OCI-LY7 (cell line): ENCODE measurements at regions not wholly inside any gene's neighbourhood (a gene's known extent, or its start where the extent isn't known, plus 50 kb on each side); places are given as distances from the start of the nearest gene placed in this dataset.

ENCODE experiments used
- BruUV-seq: library from RNA; stranded (reverse); fragments of 400-500 nt; replicated peaks from 2 replicates; lab custom pipeline; 2021; lab: Mats Ljungman, UMichigan
- CTCF ChIA-PET: fragments of 300-600 bp; sonication (Branson Sonifier 250); formaldehyde crosslinking; loops from one replicate; lab custom pipeline; 2022; ENCODE audit warnings: antibody characterized with exemption; ENCODE audit not compliant: unreplicated experiment; lab: Charles Lee
- POLR2A ChIA-PET: fragments of 300-600 bp; sonication (Branson Sonifier 250); formaldehyde crosslinking; loops from one replicate; lab custom pipeline; 2022; ENCODE audit warnings: antibody characterized with exemption; lab: Charles Lee
- DNase-seq: peaks from one replicate; pipeline ENCODE4 v3.0.0-alpha.2; 2015; ENCODE audit warnings: low spot score
- H2AFZ ChIP-seq: fragments of 200-600 bp; sonication (generic), shearing (Covaris generic); 2 replicates; pipeline ENCODE4 v1.6.1; 2014; ENCODE audit warnings: mild to moderate bottlenecking, antibody characterized with exemption, low read length, moderate library complexity
- H3K27ac ChIP-seq: fragments of 200-600 bp; sonication (generic); 2 replicates; pipeline ENCODE4 v1.5.1; 2014; ENCODE audit warnings: mixed run types, low read depth, mild to moderate bottlenecking, moderate library complexity, low read length, inconsistent platforms; ENCODE audit not compliant: poor library complexity, severe bottlenecking
- H3K36me3 ChIP-seq: fragments of 200-600 bp; sonication (generic); 2 replicates; pipeline ENCODE4 v1.6.1; 2014; ENCODE audit warnings: mild to moderate bottlenecking, antibody characterized with exemption, low read length, moderate library complexity, mixed read lengths; ENCODE audit not compliant: insufficient read depth
- H3K4me1 ChIP-seq: fragments of 200-600 bp; sonication (generic); 2 replicates; pipeline ENCODE4 v1.5.1; 2014; ENCODE audit warnings: mild to moderate bottlenecking, low read length; ENCODE audit not compliant: insufficient read depth, poor library complexity, severe bottlenecking
- H3K4me2 ChIP-seq: fragments of 200-600 bp; sonication (generic); 2 replicates; pipeline ENCODE4 v1.6.1; 2014; ENCODE audit warnings: mild to moderate bottlenecking, low read length
- H3K4me3 ChIP-seq: fragments of 200-600 bp; sonication (generic); 2 replicates; pipeline ENCODE4 v1.5.1; 2014; ENCODE audit warnings: mild to moderate bottlenecking, low read depth, low read length; ENCODE audit not compliant: poor library complexity, severe bottlenecking
- H3K79me2 ChIP-seq: fragments of 200-600 bp; sonication (generic); 2 replicates; pipeline ENCODE4 v1.6.1; 2016; ENCODE audit warnings: low read depth, mild to moderate bottlenecking, low read length, moderate library complexity, mixed read lengths; ENCODE audit not compliant: insufficient read depth
- H3K9me2 ChIP-seq: fragments of 200-600 bp; sonication (generic); 2 replicates; pipeline ENCODE4 v1.6.1; 2016; ENCODE audit warnings: mild to moderate bottlenecking, low read length, mixed read lengths; ENCODE audit not compliant: insufficient read depth
- H3K9me3 ChIP-seq: fragments of 200-600 bp; sonication (generic); 2 replicates; pipeline ENCODE4 v1.6.1; 2014; ENCODE audit warnings: mild to moderate bottlenecking, mixed run types, low read length, mixed read lengths
- H4K20me1 ChIP-seq: fragments of 200-600 bp; sonication (generic); 2 replicates; pipeline ENCODE4 v1.6.1; 2014; ENCODE audit warnings: mild to moderate bottlenecking, antibody characterized with exemption, low read length, moderate library complexity, mixed read lengths; ENCODE audit not compliant: insufficient read depth
- CTCF ChIP-seq: fragments of 200-600 bp; sonication (generic); conservative IDR thresholded peaks from 2 replicates; pipeline ENCODE4 v1.5.1; 2014; ENCODE audit warnings: mild to moderate bottlenecking, antibody characterized with exemption, low read length, moderate library complexity, mixed read lengths
- EZH2phosphoT487 ChIP-seq: fragments of 200-600 bp; sonication (generic); IDR thresholded peaks from 2 replicates; pipeline ENCODE4 v1.6.1; 2018; ENCODE audit warnings: low read depth, borderline replicate concordance, mild to moderate bottlenecking, mixed run types, antibody characterized with exemption, low read length, moderate library complexity, mixed read lengths
- intact Hi-C: fragments of 100-400 bp; cut with micrococcal nuclease; formaldehyde crosslinking; loops from one replicate; pipeline ENCODE4 v1.10.0; 2022; ENCODE audit not compliant: unreplicated experiment

- intact Hi-C loops, result loop anchor here (10.0 kb wide), 1 partner anchor 441 kb away; no protein-coding TSS in a partner anchor
- ChIA-PET CTCF (no interaction called here), POLR2A (interaction anchor here (0.7 kb wide), 1 partner anchor 425 kb away, joined by 3 read pairs; no protein-coding TSS in a partner anchor)
- H3K4me2 ChIP-seq, result no peak overlapping the region
- no peaks in the 10 kb centered on the region for H4K20me1 ChIP-seq
- BruUV-seq, result no TSS peak
- TF ChIP-seq EZH2phosphoT487, result no peak
- TF ChIP-seq CTCF, result no peak
- H3K9me2 ChIP-seq, result no peaks in the 10 kb centered on the region
- no peaks in the 10 kb centered on the region for H3K79me2 ChIP-seq
- no peak for DNase-seq
- no peaks in the 10 kb centered on the region for H3K36me3 ChIP-seq
- no peak overlapping the region for H2AFZ ChIP-seq
- peaks cover 20% of the 10 kb centered on the region for H3K4me1 ChIP-seq
- no peak overlapping the region for H3K4me3 ChIP-seq
- H3K9me3 ChIP-seq, result peaks cover 13% of the 10 kb centered on the region; the same call in 1 of the 2 replicates
- no peak overlapping the region for H3K27ac ChIP-seq
Observed at GRCh38 chr10:111335826-111336225, 259.0 kb downstream of the ADRA2A start.

GRCh38 chr10:111338035-111338434 is 261.2 kb downstream of the ADRA2A start:
- Histone ChIP-seq H3K4me3 (no peak overlapping the region), H3K79me2 (no peaks in the 10 kb centered on the region), H3K4me2 (peak overlapping the region; percentile 40), H3K9me2 (no peaks in the 10 kb centered on the region), H3K9me3 (peaks cover 15% of the 10 kb centered on the region; the same call in 1 of the 2 replicates), H3K4me1 (peaks cover 20% of the 10 kb centered on the region), H3K36me3 (no peaks in the 10 kb centered on the region), H4K20me1 (no peaks in the 10 kb centered on the region), H2AFZ (no peak overlapping the region), H3K27ac (no peak overlapping the region)
- DNase-seq, result no peak
- no peak for TF ChIP-seq CTCF
- TF ChIP-seq EZH2phosphoT487, result no peak
- intact Hi-C loops, result loop anchor here (10.0 kb wide), 1 partner anchor 443 kb away; no protein-coding TSS in a partner anchor
- ChIA-PET POLR2A (interaction anchor here (0.7 to 1.1 kb wide), 2 partner anchors 420 to 655 kb away, joined by 3 read pairs; no protein-coding TSS in a partner anchor), CTCF (no interaction called here)
- no TSS peak for BruUV-seq

GRCh38 chr10:111338805-111339204 is 262.0 kb downstream of the ADRA2A start:
- ChIA-PET POLR2A (interaction anchor here (0.7 to 1.1 kb wide), 2 partner anchors 421 to 656 kb away, joined by 3 read pairs; no protein-coding TSS in a partner anchor), CTCF (no interaction called here)
- peak; percentile 71 for DNase-seq
- no peak for TF ChIP-seq EZH2phosphoT487
- no peak for TF ChIP-seq CTCF
- H3K27ac ChIP-seq, result no peak overlapping the region
- H3K9me3 ChIP-seq, result peaks cover 9% of the 10 kb centered on the region; the same call in 1 of the 2 replicates
- H3K79me2 ChIP-seq, result no peaks in the 10 kb centered on the region
- H3K4me3 ChIP-seq, result no peak overlapping the region
- peak overlapping the region; percentile 40 for H3K4me2 ChIP-seq
- no peaks in the 10 kb centered on the region for H3K9me2 ChIP-seq
- intact Hi-C loops, result loop anchor here (10.0 kb wide), 1 partner anchor 444 kb away; no protein-coding TSS in a partner anchor
- H2AFZ ChIP-seq, result no peak overlapping the region
- H3K36me3 ChIP-seq, result no peaks in the 10 kb centered on the region
- no TSS peak for BruUV-seq
- peaks cover 20% of the 10 kb centered on the region for H3K4me1 ChIP-seq
- H4K20me1 ChIP-seq, result no peaks in the 10 kb centered on the region
